RPMI8226 (cell line): ENCODE measurements at regions not wholly inside any gene's neighbourhood (a gene's known extent, or its start where the extent isn't known, plus 50 kb on each side); places are given as distances from the start of the nearest gene placed in this dataset.
A peak's percentile ranks its signal among the peaks of the same experiment; 100 is the strongest.

Experiments
- DNase-seq: peaks from one replicate; pipeline ENCODE4 v3.0.0-alpha.2; 2015

- no peak for DNase-seq
Observed at GRCh38 chr2:166634706-166635105, 140.7 kb upstream of the SCN7A start.

- DNase-seq = peak; percentile 58
Observed at GRCh38 chr2:166632616-166633015, 138.6 kb upstream of the SCN7A start.

GRCh38 chr2:166628478-166629136 lies 134.6 kb upstream of the SCN7A start:
- no peak for DNase-seq

- DNase-seq = no peak
Observed at GRCh38 chr2:166627893-166628292, 133.8 kb upstream of the SCN7A start.

GRCh38 chr2:166625670-166626069 lies 131.6 kb upstream of the SCN7A start:
- no peak for DNase-seq

GRCh38 chr2:166614503-166614902 lies 120.5 kb upstream of the SCN7A start:
- DNase-seq = no peak

- no peak for DNase-seq
Observed at GRCh38 chr2:166614029-166614428, 120.0 kb upstream of the SCN7A start.

GRCh38 chr2:166613226-166613625 lies 119.2 kb upstream of the SCN7A start:
- no peak for DNase-seq

GRCh38 chr2:166612214-166612613 lies 118.2 kb upstream of the SCN7A start:
- no peak for DNase-seq

GRCh38 chr2:166610913-166611305 lies 116.9 kb upstream of the SCN7A start:
- no peak for DNase-seq

- no peak for DNase-seq
Observed at GRCh38 chr2:166610180-166610912, 116.3 kb upstream of the SCN7A start.

GRCh38 chr2:166609183-166609959 lies 115.3 kb upstream of the SCN7A start:
- no peak for DNase-seq

- DNase-seq = no peak
Observed at GRCh38 chr2:166607880-166608279, 113.8 kb upstream of the SCN7A start.

- DNase-seq = no peak
Observed at GRCh38 chr2:166593403-166593802, 99.4 kb upstream of the SCN7A start.

- no peak for DNase-seq
Observed at GRCh38 chr2:166592750-166593149, 98.7 kb upstream of the SCN7A start.

- DNase-seq = no peak
Observed at GRCh38 chr2:166591226-166591625, 97.2 kb upstream of the SCN7A start.

GRCh38 chr2:166573391-166573790 lies 79.3 kb upstream of the SCN7A start:
- no peak for DNase-seq

GRCh38 chr2:166572937-166573336 lies 78.9 kb upstream of the SCN7A start:
- DNase-seq = no peak

- no peak for DNase-seq
Observed at GRCh38 chr2:166568409-166568808, 74.4 kb upstream of the SCN7A start.

GRCh38 chr2:166565501-166565900 lies 71.5 kb upstream of the SCN7A start:
- DNase-seq = no peak

GRCh38 chr2:166563894-166564293 lies 69.8 kb upstream of the SCN7A start:
- DNase-seq = no peak

GRCh38 chr2:166560022-166560421 lies 66.0 kb upstream of the SCN7A start:
- no peak for DNase-seq

GRCh38 chr2:166550923-166551322 lies 56.9 kb upstream of the SCN7A start:
- no peak for DNase-seq

- DNase-seq = no peak
Observed at GRCh38 chr2:166545473-166545872, 51.4 kb upstream of the SCN7A start.
